NCI-H2171 treated with DMSO at 0.1 percent for 48 hours (cell line): ENCODE measurements at regions not wholly inside any gene's neighbourhood (a gene's known extent, or its start where the extent isn't known, plus 50 kb on each side); places are given as distances from the start of the nearest gene placed in this dataset.

Experiments
- DNase-seq: peaks from one replicate; lab custom pipeline; 2025; lab: John Stamatoyannopoulos, UW

- no peak for DNase-seq
Observed at GRCh38 chr9:108347463-108348188, 508.2 kb downstream of the ACTL7B start.

GRCh38 chr9:108345826-108346225 lies 510.0 kb downstream of the ACTL7B start:
- no peak for DNase-seq

DNA sequence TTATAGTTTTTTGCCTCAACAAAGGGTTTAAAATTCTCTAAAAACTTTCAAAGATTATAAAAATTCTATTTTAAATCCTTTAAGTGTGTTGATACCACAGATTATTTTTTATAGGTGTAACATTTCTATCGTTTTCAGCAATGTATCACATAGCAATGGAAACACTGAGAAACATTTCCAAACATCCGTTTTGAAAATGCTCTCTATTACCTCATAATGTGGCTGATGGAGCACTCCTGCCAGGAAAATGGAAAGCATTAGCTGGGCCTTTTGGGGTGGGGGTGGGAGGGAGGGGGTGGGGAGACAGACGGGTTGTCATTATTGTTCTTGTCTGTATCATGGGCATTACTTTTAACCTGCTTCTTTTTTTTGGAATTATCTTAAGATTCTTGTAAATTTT lies 516.5 kb downstream of the ACTL7B start:
- no peak for DNase-seq

GRCh38 chr9:108336575-108336974 lies 519.2 kb downstream of the ACTL7B start:
- DNase-seq, result no peak

- DNase-seq, result no peak
Observed at GRCh38 chr9:108333530-108333983, 522.2 kb downstream of the ACTL7B start.

- no peak for DNase-seq
Observed at GRCh38 chr9:108331596-108331995, 524.2 kb downstream of the ACTL7B start.

DNA sequence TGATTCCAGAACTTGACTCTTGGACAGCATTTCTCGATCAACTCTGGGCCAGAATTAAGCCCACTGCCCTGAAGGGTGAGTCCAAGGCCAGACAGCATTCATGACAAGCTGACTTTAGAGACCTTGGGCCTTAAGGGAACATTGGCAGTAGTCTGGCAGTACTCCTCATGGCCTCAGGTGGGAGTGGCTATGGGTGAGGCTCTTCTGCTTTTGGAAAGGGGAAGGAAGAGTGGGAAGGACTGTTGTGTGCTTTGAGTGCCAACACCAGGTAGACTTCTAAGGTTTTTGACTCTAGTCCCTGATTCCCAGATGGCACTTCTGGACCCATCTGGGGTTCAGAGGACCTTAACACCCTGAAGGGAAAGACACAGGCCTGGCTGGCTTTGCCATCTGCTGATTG lies 530.4 kb downstream of the ACTL7B start:
- DNase-seq, result no peak

- no peak for DNase-seq
Observed at GRCh38 chr9:108323615-108324014, 532.2 kb downstream of the ACTL7B start.

GRCh38 chr9:108322326-108323098 lies 533.3 kb downstream of the ACTL7B start:
- DNase-seq, result no peak

DNA sequence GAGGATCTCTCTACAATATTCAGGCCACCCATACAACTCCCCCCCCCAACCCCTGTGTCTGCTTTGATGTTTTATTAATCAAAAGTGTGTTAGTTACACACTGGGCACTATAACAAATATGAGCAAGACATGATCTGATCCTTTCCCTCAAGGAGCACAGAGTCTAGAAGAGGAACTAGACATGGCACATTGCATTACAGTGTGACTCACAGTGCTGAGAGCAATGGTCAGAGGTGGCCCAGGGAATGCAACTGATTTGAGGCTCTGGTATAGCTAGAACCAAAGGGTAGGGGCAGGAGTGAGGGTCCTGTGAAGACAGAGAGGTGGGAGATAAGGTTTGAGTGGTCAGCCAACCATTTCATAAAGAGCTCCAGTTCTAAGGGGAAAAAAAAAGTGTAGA lies 539.2 kb downstream of the ACTL7B start:
- no peak for DNase-seq

- no peak for DNase-seq
Observed at GRCh38 chr9:108316066-108316465, 539.7 kb downstream of the ACTL7B start.

DNA sequence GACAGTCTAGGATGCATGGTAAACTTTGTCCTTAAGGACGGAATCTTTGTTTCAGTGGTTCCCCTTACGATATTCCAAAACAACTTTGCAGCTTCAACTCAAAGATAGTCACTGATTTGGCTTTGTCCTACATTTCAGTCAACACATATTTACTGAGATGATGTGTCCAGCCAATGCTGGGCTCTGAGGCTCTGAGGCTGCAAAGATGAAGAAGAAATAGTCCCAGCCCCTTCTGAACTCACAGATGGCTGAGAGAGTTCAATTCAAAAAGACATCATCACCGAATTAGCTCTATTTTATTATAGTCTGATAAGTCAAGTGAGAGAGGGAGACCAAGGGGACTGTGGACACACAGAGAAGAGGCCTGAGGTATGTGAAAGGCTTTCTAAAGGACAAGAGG lies 544.0 kb downstream of the ACTL7B start:
- no peak for DNase-seq

DNA sequence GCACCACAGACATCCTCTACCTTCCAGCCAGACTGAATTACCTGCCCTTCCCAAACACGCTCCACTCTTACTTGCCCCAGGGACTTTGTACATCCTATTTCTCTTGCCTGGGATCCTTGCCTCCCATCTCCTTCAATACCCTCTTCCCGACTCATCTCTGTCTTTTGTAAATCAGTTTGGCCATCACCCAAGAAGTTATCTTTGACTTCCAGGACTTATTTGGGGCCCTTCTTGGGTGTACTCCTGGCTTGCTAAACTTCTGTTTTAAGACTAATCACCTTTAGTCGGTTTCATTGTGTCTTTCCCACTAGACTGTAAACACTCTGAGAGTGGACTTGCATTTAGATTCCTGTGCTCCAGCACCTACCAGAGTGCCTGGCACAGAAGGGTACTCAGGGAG lies 545.6 kb downstream of the ACTL7B start:
- DNase-seq, result no peak

DNA sequence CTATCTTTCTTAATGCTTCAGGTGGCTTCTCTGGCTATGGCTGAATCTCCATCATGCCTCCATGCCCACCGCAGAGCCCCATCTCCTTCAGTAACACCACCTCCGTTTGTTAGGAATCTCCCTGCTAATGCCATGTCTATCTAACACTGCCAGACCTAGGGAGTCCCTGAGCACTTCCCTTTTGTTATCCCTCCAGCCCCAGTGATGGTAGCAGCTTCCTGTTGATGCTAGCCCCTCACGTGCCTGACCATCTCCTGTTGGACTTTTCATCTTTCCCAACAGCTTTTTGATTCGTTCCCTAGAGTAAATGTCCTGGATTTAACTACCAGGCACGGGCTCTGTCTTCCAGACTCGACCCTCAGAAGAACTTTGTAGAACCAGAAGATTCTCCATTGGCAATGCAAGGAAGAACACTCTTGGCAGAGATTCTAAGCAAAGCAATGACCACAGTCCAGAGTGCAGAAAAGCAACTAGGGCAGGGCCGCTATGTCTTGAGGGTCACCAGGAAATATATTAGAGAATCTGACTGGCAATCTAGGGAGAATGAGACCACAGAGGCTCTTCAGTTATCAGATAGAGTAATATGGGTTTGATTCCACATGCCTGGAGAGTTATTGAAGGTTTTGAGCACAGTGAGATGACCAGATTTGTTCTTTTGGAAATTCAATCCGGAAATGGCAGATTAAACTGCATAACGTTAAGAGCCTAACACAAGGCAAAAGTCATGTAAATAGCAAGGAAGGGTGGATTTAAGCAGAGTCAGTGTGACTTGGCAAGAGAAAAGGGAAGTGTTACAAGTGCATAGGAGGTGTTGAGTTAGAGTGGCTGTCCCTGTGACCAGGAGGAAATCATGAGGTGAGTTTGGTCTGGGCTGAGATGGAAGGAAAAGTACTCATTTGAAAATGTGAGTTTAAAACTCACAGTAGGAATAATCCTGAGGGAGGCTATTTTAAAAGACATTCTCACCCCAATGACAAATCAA lies 555.2 kb downstream of the ACTL7B start:
- DNase-seq, result no peak

GRCh38 chr9:108297073-108297472 lies 558.7 kb downstream of the ACTL7B start:
- no peak for DNase-seq

DNA sequence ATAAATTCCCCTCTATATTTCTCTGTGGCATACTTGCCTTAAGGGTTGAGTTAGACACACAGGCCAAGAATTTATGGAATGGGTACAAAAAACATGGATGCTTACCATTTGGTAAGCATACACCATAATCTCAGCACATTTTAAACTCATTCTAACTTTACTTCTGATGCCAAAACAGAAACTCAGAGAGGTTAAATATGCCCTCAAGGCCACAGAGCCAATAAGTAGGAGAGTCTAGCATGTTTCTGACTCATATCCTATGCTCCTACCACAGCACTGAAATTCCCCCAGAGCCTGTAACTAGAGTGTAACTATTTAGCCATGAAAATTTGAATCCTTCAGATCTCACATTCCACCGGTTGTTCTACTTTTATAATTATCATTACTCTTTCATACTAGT lies 559.7 kb downstream of the ACTL7B start:
- DNase-seq, result no peak

DNA sequence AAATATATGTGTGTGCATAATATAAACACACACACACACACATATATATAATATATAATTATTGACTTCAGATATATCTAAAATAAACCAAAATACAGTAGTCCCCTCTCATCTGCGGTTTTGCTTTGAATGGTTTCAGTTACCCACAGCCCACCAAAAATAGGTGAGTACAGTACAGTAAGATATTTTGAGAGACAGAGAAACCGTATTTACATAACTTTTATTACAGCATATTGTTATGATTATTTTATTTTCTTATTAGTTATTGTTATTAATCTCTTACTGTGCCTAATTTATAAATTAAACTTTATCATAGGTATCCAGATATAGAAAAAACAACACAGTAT lies 564.2 kb downstream of the ACTL7B start:
- no peak for DNase-seq

DNA sequence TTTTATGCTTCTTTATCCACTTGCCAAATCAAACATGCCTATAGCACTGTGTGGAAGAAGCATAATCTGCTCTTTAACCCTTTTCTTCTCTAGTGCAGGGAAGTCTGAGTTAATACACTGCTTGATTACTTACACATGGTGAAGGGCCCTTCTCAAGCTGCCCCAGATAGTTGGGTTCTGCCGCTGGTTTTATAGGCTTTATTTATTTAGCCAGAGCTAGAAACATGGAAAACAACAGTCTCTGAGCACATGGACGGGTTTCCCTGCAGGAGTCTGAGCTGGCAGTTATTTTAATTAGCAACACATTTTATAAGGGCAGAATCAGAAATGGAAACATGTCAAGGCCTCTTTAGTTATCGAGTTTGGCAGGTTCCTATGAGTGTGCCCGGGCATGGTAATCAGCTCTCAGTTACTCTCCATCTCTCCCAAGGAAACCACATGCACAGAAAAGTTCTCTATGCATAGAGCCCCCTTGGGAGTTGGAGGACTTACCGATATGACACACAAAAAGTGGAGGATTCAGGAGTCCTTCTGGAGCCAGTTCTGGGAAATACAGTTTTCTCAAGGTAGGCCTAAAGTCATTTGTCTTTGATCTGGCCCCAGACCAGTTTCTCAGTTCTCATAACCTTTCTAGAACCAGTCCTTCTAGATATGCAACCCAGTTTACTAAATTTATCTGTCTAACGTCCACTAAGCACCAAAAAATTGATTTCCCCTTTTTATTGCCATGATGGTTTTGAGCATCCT lies 564.8 kb downstream of the ACTL7B start:
- no peak for DNase-seq

- no peak for DNase-seq
Observed at GRCh38 chr9:108286638-108287206, 569.1 kb downstream of the ACTL7B start.

DNA sequence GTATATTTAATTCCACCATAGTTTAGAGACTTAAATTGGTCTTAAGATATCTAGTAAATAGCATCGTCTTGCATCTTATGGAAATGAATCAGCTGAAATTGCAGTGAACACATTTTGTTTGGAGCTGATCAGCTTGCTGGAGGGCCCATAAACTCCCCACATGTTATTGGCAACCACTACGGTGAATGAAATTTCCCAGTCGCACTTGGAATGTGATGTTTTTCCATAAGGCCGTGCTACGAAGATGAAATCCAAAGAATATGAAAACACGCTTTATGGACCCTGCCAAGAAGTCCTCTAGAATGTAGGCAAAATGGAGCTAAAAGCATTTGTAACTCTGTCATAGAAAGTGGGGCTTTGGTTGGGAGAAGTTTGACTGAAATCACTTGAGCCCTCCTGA lies 572.1 kb downstream of the ACTL7B start:
- DNase-seq, result no peak

GRCh38 chr9:108282872-108283271 lies 572.9 kb downstream of the ACTL7B start:
- no peak for DNase-seq
